SH-SY5Y (cell line): ENCODE measurements at regions not wholly inside any gene's neighbourhood (a gene's known extent, or its start where the extent isn't known, plus 50 kb on each side); places are given as distances from the start of the nearest gene placed in this dataset.

ENCODE experiments used
- GATA2 ChIP-seq: IDR thresholded peaks from 2 replicates; pipeline ENCODE4 v1.6.1; 2011; ENCODE audit warnings: mild to moderate bottlenecking, low read depth, low read length
- GATA3 ChIP-seq: IDR thresholded peaks from 2 replicates; pipeline ENCODE4 v1.6.1; 2011; ENCODE audit warnings: low read depth, mild to moderate bottlenecking, low read length, moderate library complexity

- TF ChIP-seq GATA2, result no peak
- TF ChIP-seq GATA3, result no peak
Measured at GRCh38 chr7:24448038-24448437, 125.2 kb upstream of the PALS2 start.
